ENCODE measurements at regions not wholly inside any gene's neighbourhood (a gene's known extent, or its start where the extent isn't known, plus 50 kb on each side); places are given as distances from the start of the nearest gene placed in this dataset.
"Not testable (repeated sequence)": the region's sequence is repeated elsewhere in the genome, so short reads cannot be mapped to it uniquely, and the experiment has no call there.

DNA sequence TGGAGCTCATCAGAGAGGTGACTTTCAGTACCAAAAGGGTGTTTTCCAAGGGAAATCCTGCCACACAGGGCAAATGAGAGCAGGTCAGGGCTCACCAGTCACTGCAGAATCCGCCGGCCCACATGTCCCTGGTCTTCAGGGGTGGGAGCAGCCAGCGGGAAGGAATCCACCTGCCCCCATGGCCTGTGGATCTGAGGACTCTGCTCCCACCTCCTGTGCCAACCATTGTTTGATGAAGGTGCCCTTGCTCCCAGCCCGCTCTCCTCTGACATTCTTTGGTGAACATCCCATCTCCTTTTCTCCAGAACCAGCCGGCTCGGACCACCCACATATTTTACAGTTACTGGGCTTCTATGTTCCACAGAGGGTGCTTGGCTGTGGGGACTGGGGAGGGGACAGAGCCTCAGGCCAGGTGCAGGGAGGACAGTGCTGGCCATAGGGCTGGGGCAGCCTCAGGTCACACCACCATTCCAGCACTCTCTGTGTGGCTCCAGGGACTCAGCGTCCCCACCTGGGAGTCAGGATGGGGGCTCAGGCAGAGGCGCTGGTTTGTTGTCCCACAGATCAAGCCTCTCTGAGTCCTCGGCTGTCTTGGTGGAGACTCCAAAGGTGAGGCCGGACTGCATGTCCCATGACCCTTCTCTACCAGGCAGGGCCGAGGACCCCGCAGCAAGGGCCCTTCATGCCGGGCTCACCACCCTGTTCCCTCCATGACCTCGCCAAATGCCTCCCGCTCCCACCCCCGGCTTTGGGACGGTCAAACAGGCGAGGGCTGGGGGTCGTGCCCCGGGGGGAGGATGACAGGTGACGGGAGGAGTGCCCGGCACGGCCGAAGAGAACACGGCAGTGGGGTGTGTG is 183.2 kb upstream of the ZNF469 start:
- TF ChIP-seq POU2F2 (IDR thresholded peaks at IDR 0.05; ENCODE audit: low read depth, low read length); POLR2A (IDR thresholded peaks at IDR 0.05; ENCODE audit: low read depth, low read length); POLR2AphosphoS5 (IDR thresholded peaks at IDR 0.05; ENCODE audit: low read depth, low read length); TAF1 (IDR thresholded peaks at IDR 0.05; ENCODE audit: low read depth, low read length); SPI1 (IDR thresholded peaks at IDR 0.05; ENCODE audit: low read depth, low read length); PAX5 (IDR thresholded peaks at IDR 0.05; ENCODE audit: insufficient read depth, low read length, severe bottlenecking): not testable (repeated sequence)
